ENCODE measurements at regions not wholly inside any gene's neighbourhood (a gene's known extent, or its start where the extent isn't known, plus 50 kb on each side); places are given as distances from the start of the nearest gene placed in this dataset.

DNA sequence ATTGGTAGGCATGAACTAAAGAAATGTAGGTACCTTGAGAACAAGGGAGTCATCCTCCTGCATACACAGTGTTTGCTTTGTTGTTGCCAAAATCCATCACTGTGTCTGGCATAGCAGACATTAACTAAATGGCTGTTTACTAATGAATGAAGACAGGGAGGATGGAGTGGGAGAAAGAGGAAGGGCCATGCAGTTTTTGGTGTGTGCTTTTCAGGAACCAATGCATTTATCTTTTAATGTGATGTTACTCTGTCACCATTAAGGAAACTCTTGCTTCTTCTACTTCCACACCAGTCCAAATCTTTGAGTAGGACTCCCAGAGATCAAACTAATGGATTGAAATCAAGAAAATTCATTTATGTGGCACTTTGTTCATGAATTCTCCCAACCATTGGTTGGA is 55.6 kb upstream of the DUSP10 start:
- TF ChIP-seq POLR2A (IDR thresholded peaks at IDR 0.05; ENCODE audit: low read depth, low read length), result no peak
- DNase-seq (ENCODE audit: insufficient read length, low spot score) (no peak), FAIRE-seq (no peak)

DNA sequence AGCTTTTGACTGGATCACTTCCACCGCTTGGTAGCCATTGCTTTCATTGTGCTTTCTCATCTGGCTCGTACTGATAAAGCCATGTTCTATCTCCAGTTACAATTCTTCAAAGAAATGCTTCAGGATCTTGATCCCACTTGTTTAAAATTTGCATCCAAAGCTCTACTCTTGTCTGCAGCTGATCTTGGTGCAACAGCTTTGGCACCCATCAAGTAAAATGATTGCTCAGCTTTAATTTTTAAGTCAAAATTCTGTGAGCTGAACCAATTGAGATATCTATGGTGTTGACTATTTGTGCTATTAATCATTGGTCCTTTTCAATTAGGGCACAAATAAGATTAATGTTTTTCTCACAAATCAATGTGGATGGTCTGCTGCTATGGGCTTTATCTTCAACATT is 54.8 kb upstream of the DUSP10 start:
- DNase-seq (ENCODE audit: insufficient read length, low spot score) (no peak), FAIRE-seq (no peak)
- TF ChIP-seq POLR2A (IDR thresholded peaks at IDR 0.05; ENCODE audit: low read depth, low read length), result no peak

DNA sequence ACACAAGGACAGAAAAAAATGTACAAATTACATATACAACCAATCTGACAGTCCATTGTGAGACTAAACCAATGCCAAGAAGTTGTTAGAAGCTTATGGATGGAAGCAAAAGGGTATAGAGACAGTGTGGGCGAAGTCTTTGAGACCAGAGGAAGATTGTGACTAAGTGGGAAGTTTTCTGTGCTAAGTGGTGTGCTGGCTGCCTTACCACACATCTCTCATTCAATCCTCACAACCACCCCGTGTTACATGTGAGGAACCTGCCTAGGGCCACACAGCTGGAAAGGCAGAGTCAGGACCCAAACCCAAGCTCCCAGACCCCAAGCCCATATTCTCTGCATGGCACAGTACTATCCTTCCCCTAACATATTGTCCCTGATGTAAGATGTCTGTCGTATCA is 53.5 kb upstream of the DUSP10 start:
- no peak for DNase-seq (ENCODE audit: insufficient read length, low spot score)
- FAIRE-seq, result no peak
- no peak for TF ChIP-seq POLR2A (IDR thresholded peaks at IDR 0.05; ENCODE audit: low read depth, low read length)

DNA sequence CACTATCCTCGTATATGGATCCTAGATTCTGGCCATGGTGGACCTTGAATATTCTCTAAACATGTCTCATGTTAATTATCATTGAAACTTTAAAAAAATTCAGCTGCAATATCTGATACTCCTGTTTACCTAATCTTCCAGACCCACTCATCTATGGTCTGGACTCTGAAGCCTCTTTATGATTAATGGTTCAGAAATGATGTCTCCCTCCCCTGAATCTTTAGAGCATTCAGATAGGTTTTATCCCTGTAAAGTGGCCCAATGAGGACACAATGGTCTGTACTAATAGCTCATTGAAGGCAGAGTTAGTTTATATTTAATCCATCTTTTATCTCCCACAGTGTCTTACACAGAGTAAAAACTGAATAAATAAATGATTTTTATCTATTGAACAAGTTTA is 53.0 kb upstream of the DUSP10 start:
- no peak for TF ChIP-seq POLR2A (IDR thresholded peaks at IDR 0.05; ENCODE audit: low read depth, low read length)
- no peak for FAIRE-seq
- no peak for DNase-seq (ENCODE audit: insufficient read length, low spot score)

DNA sequence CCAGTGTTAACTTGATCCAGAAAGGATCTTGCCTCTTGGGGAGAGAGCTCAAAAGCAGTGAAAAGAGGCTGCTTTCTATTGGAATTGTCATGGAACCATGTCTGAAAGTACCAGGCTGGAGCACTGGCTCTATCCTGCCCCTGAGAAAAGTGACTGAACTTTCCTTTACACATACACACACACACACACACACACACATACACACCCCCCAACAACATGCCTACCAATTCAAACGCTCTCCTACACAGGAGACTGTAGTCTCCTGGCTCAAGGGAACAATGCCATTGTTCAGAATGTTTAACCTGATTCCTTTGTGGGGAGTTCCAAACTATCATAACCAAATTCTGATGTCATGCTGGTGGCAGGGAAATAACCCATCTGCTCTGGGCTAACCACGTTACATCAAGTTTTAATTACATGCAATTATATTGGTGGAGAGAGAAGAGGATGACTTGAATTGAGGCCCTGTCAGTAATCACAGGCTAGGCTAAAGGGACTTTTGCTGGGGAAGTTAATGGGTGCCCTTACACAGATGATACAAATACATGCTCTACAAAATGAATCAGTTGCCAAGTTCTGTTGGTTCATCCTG is 52.3 kb upstream of the DUSP10 start:
- DNase-seq (ENCODE audit: insufficient read length, low spot score) (no peak), FAIRE-seq (no peak)
- TF ChIP-seq POLR2A (IDR thresholded peaks at IDR 0.05; ENCODE audit: low read depth, low read length), result no peak

DNA sequence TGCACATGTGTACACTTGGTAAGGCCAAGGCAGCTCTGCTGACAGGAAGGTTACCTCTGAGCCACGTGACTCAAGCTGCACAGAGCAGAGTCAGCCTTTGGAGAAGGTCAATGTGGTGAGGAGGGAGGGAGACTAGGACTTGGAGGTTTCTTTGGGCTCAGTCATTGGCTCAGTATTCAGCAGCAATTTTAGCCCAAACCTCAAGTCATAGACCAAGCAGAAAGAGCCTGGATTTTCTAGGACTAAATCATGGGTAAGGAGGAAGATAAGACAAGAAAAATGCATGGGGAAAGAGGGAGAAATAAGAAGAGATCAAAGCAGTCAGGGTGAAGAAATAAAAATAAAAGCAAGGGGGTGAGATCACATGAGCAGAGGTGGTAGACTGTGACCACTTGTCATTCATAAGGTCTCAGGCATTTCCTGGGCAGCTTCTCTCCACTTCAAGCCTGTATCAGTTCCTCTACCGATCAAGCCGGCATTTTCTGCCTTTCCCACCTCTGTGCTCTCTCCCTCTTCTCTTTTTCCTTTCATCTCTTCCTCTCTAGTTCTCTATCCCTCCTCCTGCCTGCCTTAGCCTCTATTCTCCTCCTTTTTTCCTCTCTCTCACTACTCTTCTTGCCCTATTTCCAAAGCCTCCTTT is 51.7 kb upstream of the DUSP10 start:
- no peak for TF ChIP-seq POLR2A (IDR thresholded peaks at IDR 0.05; ENCODE audit: low read depth, low read length)
- DNase-seq (ENCODE audit: insufficient read length, low spot score), result no peak
- FAIRE-seq, result no peak

DNA sequence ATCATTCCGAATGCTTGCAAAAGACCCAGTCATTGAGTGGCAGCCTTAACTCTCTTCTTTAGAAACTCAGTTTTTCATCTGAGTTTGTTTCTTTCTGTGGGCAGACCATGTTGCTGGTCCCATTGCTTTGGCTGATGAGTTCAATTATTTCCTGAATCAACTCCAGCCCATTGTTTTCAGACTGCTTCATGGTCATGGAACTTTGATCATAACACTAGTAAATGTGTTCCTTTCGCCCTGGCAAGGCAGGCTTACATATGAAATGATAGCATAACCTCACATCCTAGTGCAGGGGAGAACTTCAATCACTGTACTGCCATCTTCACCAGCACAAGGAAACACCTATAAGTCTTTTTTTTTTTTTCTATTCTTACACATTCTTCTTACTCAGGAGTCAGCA is 50.0 kb upstream of the DUSP10 start:
- FAIRE-seq, result no peak
- no peak for TF ChIP-seq POLR2A (IDR thresholded peaks at IDR 0.05; ENCODE audit: low read depth, low read length)
- no peak for DNase-seq (ENCODE audit: insufficient read length, low spot score)
